ENCODE measurements at regions not wholly inside any gene's neighbourhood (a gene's known extent, or its start where the extent isn't known, plus 50 kb on each side); places are given as distances from the start of the nearest gene placed in this dataset.

GRCh38 chr14:85438001-85438400 is 91.9 kb upstream of the FLRT2 start:
- H4K20me1 ChIP-seq (replicated peaks; ENCODE audit: insufficient read depth), result no peaks in the 10 kb centered on the region
- ATAC-seq (no peak), DNase-seq (ENCODE audit: low spot score) (no peak)
- H3K4me1 ChIP-seq (ENCODE audit: insufficient read depth), result no peaks in the 10 kb centered on the region
- H3K27ac Mint-ChIP-seq, result no peak overlapping the region
- no peak overlapping the region for H3K4me2 ChIP-seq
- H3K4me1 Mint-ChIP-seq, result no peaks in the 10 kb centered on the region
- no peak for TF ChIP-seq EZH2phosphoT487 (IDR thresholded peaks at IDR 0.05; ENCODE audit: unreplicated experiment)
- TF ChIP-seq CTCF (conservative IDR thresholded peaks at IDR 0.05; ENCODE audit: low read depth in 2 of 2), result no peak
- no peak for TF ChIP-seq ZNF114 (CRISPR knock-in tag; IDR thresholded peaks at IDR 0.05)
- no peak for TF ChIP-seq EZH2 (IDR thresholded peaks at IDR 0.05; ENCODE audit: low read depth, unreplicated experiment)
- TF ChIP-seq ETS1 (IDR thresholded peaks at IDR 0.05), result no peak
- TF ChIP-seq STAT1 (IDR thresholded peaks at IDR 0.05; ENCODE audit: unreplicated experiment), result no peak
- no peak for TF ChIP-seq POLR2AphosphoS5 (IDR thresholded peaks at IDR 0.05; ENCODE audit: low read depth)
- TF ChIP-seq ZNF462 (CRISPR knock-in tag; IDR thresholded peaks at IDR 0.05), result no peak
- TF ChIP-seq ZNF331 (CRISPR knock-in tag; IDR thresholded peaks at IDR 0.05; ENCODE audit: low read depth), result no peak
- no peak for TF ChIP-seq NANOG (IDR thresholded peaks at IDR 0.05; ENCODE audit: borderline replicate concordance)
- TF ChIP-seq JUNB (IDR thresholded peaks at IDR 0.05; ENCODE audit: unreplicated experiment), result no peak
- TF ChIP-seq REST (IDR thresholded peaks at IDR 0.05; ENCODE audit: unreplicated experiment), result no peak
- no peak for TF ChIP-seq CREB1 (CRISPR knock-in tag; IDR thresholded peaks at IDR 0.05; ENCODE audit: low read depth)
- H3K79me2 ChIP-seq (replicated peaks; ENCODE audit: insufficient read depth), result no peaks in the 10 kb centered on the region
- H3K9me3 Mint-ChIP-seq, result peaks cover 3% of the 10 kb centered on the region; the same call in 2 of the 3 replicates
- no peaks in the 10 kb centered on the region for H3K36me3 Mint-ChIP-seq (ENCODE audit: low read depth)
- no peak overlapping the region for H3K4me3 ChIP-seq
- no peaks in the 10 kb centered on the region for H3F3A ChIP-seq (replicated peaks; ENCODE audit: low read depth)
- H3K27ac ChIP-seq (ENCODE audit: low read depth), result no peak overlapping the region
- H3K36me3 ChIP-seq (ENCODE audit: insufficient read depth), result no peaks in the 10 kb centered on the region
- H3K9me2 ChIP-seq (ENCODE audit: insufficient read depth), result 0 out of 2 replicates have a peak, but pooled peaks cover 3% of the 10 kb centered on the region
- no peaks in the 10 kb centered on the region for H3K27me3 Mint-ChIP-seq (ENCODE audit: insufficient read depth, low read depth, poor library complexity)
- no peak overlapping the region for H3K4me3 Mint-ChIP-seq
- no peak overlapping the region for H2AFZ ChIP-seq
- no peaks in the 10 kb centered on the region for H3K27me3 ChIP-seq (ENCODE audit: insufficient read depth)

Measured in GM23338 (cell line).